HCT116 (cell line): ENCODE measurements at regions not wholly inside any gene's neighbourhood (a gene's known extent, or its start where the extent isn't known, plus 50 kb on each side); places are given as distances from the start of the nearest gene placed in this dataset.

Experiments used
- ATAC-seq: fragments of 200-7000 bp; cut with Tn5 transposase; 2 replicates; pipeline ENCODE4 v1.9.1; 2020; ENCODE audit warnings: mild to moderate bottlenecking, moderate library complexity
- BruUV-seq: library from RNA; stranded (reverse); fragments of 400-500 nt; replicated peaks from 2 replicates; lab custom pipeline; 2021; lab: Mats Ljungman, UMichigan
- CTCF ChIA-PET: fragments of 300-600 bp; sonication (Branson Sonifier 250); formaldehyde crosslinking; loops from one replicate; lab custom pipeline; 2021; ENCODE audit warnings: antibody characterized with exemption; lab: Charles Lee
- POLR2A ChIA-PET: fragments of 300-600, 350-600 bp; sonication (Branson Sonifier 250); formaldehyde crosslinking; loops from one replicate; lab custom pipeline; 2021; ENCODE audit warnings: antibody characterized with exemption; lab: Charles Lee
- RAD21 ChIA-PET, 2 experiments: fragments of 300-600 bp; sonication (Branson Sonifier 250); formaldehyde crosslinking; loops; one replicate each; lab custom pipeline; 2023; ENCODE audit warnings: low total read pairs in 2 of 2; ENCODE audit not compliant: uncharacterized antibody in 2 of 2, unreplicated experiment in 2 of 2, low non-redundant PET in 1 of 2; lab: Charles Lee
- DNase-seq: peaks from one replicate; pipeline ENCODE4 v3.0.0-alpha.2; 2010; ENCODE audit warnings: low read depth, low spot score
- H2AFZ ChIP-seq: fragments of 200-600 bp; shearing (Covaris generic), sonication (generic); 2 replicates; pipeline ENCODE4 v1.6.1; 2017; ENCODE audit warnings: low read depth, mixed run types, mixed read lengths, antibody characterized with exemption, low read length; ENCODE audit not compliant: poor library complexity, severe bottlenecking
- H3K27ac ChIP-seq: 2 replicates; pipeline ENCODE4 v1.5.1; 2012; ENCODE audit warnings: low read depth, low read length
- H3K27me3 ChIP-seq: fragments of 200-600 bp; sonication (generic); 2 replicates; pipeline ENCODE4 v1.6.1; 2016; ENCODE audit warnings: mixed run types, low read length, mixed read lengths; ENCODE audit not compliant: insufficient read depth
- H3K36me3 ChIP-seq, 2 experiments: fragments of 200-500 bp in 1 of 2; fragments of 200-600 bp in 1 of 2; sonication (Bioruptor generic) in 1 of 2; sonication (generic) in 1 of 2; 2 replicates each; pipeline versions ENCODE4 v1.5.1 to v1.6.1; 2014 to 2016; ENCODE audit warnings: low read length in 2 of 2, inconsistent platforms in 1 of 2, mixed read lengths in 1 of 2, mixed run types in 1 of 2; ENCODE audit not compliant: insufficient read depth in 2 of 2, control insufficient read depth in 1 of 2
- H3K4me1 ChIP-seq, 2 experiments: fragments of 200-600 bp in 1 of 2; sonication (generic) in 1 of 2; 2 replicates each; pipeline versions ENCODE4 v1.5.1 to v1.6.1; 2012 to 2017; ENCODE audit warnings: low read length in 2 of 2, inconsistent platforms in 1 of 2, mild to moderate bottlenecking in 1 of 2, mixed read lengths in 1 of 2, mixed run types in 1 of 2, moderate library complexity in 1 of 2; ENCODE audit not compliant: insufficient read depth in 2 of 2, control insufficient read depth in 1 of 2
- H3K4me2 ChIP-seq: fragments of 200-600 bp; sonication (generic); 2 replicates; pipeline ENCODE4 v1.6.1; 2017; ENCODE audit warnings: mixed run types, low read length, mixed read lengths
- H3K4me3 ChIP-seq, 2 experiments: fragments of 200-600 bp in 1 of 2; sonication (generic) in 1 of 2; replicated peaks in 1 of 2; 2 replicates each; pipeline ENCODE4 v1.5.1; 2011 to 2016; ENCODE audit warnings: low read length in 2 of 2, control low read depth in 1 of 2, low read depth in 1 of 2, mild to moderate bottlenecking in 1 of 2, mixed read lengths in 1 of 2, mixed run types in 1 of 2
- H3K79me2 ChIP-seq: fragments of 200-600 bp; sonication (generic); 2 replicates; pipeline ENCODE4 v1.6.1; 2017; ENCODE audit warnings: mild to moderate bottlenecking, mixed run types, low read length, moderate library complexity, mixed read lengths; ENCODE audit not compliant: insufficient read depth
- H3K9ac ChIP-seq: fragments of 200-600 bp; sonication (generic); 2 replicates; pipeline ENCODE4 v1.6.1; 2016; ENCODE audit warnings: low read length, mixed read lengths
- H3K9me2 ChIP-seq: fragments of 200-600 bp; sonication (generic), shearing (Covaris generic); 2 replicates; pipeline ENCODE4 v1.6.1; 2017; ENCODE audit warnings: mixed run types, mild to moderate bottlenecking, moderate library complexity; ENCODE audit not compliant: insufficient read depth
- H3K9me3 ChIP-seq, 2 experiments: fragments of 200-500 bp in 1 of 2; fragments of 200-600 bp in 1 of 2; sonication (Bioruptor generic) in 1 of 2; sonication (generic) in 1 of 2; 2 replicates each; pipeline ENCODE4 v1.6.1; 2014 to 2017; ENCODE audit warnings: low read length in 2 of 2, mixed read lengths in 2 of 2, inconsistent platforms in 1 of 2, low read depth in 1 of 2, mild to moderate bottlenecking in 1 of 2, mixed run types in 1 of 2, moderate library complexity in 1 of 2; ENCODE audit not compliant: control insufficient read depth in 1 of 2, insufficient read depth in 1 of 2
- H4K20me1 ChIP-seq: fragments of 200-600 bp; sonication (generic), shearing (Covaris generic); 2 replicates; pipeline ENCODE4 v1.6.1; 2017; ENCODE audit warnings: mixed run types, mild to moderate bottlenecking, moderate library complexity; ENCODE audit not compliant: insufficient read depth
- CBX3 ChIP-seq: IDR thresholded peaks from 2 replicates; pipeline ENCODE4 v1.6.1; 2012; ENCODE audit warnings: low read depth
- CEBPB ChIP-seq: IDR thresholded peaks from 2 replicates; pipeline ENCODE4 v1.6.1; 2012; ENCODE audit warnings: low read depth
- CTCF ChIP-seq, 3 experiments: fragments of 200-600 bp in 1 of 3; sonication (generic) in 1 of 3; IDR thresholded peaks in 2 of 3; conservative IDR thresholded peaks in 1 of 3; 2 replicates each; pipeline ENCODE4 v1.5.1; 2012 to 2017; ENCODE audit warnings: low read depth in 2 of 3, low read length in 2 of 3, antibody characterized with exemption in 1 of 3, borderline replicate concordance in 1 of 3, control low read depth in 1 of 3, mild to moderate bottlenecking in 1 of 3, mixed read lengths in 1 of 3, mixed run types in 1 of 3, moderate library complexity in 1 of 3; ENCODE audit not compliant: insufficient read depth in 1 of 3
- ELF1 ChIP-seq: IDR thresholded peaks from 2 replicates; pipeline ENCODE4 v1.6.1; 2012; ENCODE audit warnings: low read depth, borderline replicate concordance
- EZH2 ChIP-seq: fragments of 200-600 bp; sonication (generic); IDR thresholded peaks from 2 replicates; pipeline ENCODE4 v1.6.1; 2017; ENCODE audit warnings: antibody characterized with exemption, mixed run types
- EZH2phosphoT487 ChIP-seq: fragments of 200-600 bp; IDR thresholded peaks from 2 replicates; pipeline ENCODE4 v1.6.1; 2018; ENCODE audit warnings: antibody characterized with exemption, borderline replicate concordance
- FOSL1 ChIP-seq: IDR thresholded peaks from 2 replicates; pipeline ENCODE4 v1.6.1; 2012; ENCODE audit warnings: low read depth
- JUND ChIP-seq: IDR thresholded peaks from 2 replicates; pipeline ENCODE4 v1.6.1; 2012
- MAX ChIP-seq: IDR thresholded peaks from 2 replicates; pipeline ENCODE4 v1.6.1; 2012
- POLR2A ChIP-seq: IDR thresholded peaks from 2 replicates; pipeline ENCODE4 v1.7.0; 2011; ENCODE audit warnings: borderline replicate concordance; ENCODE audit not compliant: insufficient read depth, insufficient read length; ENCODE audit errors: extremely low read depth
- RAD21 ChIP-seq: IDR thresholded peaks from 2 replicates; pipeline ENCODE4 v1.6.1; 2012; ENCODE audit warnings: low read depth, mild to moderate bottlenecking
- REST ChIP-seq: IDR thresholded peaks from 2 replicates; pipeline ENCODE4 v1.6.1; 2012; ENCODE audit warnings: low read depth
- SIN3A ChIP-seq: IDR thresholded peaks from 2 replicates; pipeline ENCODE4 v1.6.1; 2012; ENCODE audit warnings: low read depth
- SP1 ChIP-seq: IDR thresholded peaks from 2 replicates; pipeline ENCODE4 v1.6.1; 2012; ENCODE audit warnings: low read depth
- TCF7L2 ChIP-seq: IDR thresholded peaks from 2 replicates; pipeline ENCODE4 v1.7.0; 2011; ENCODE audit warnings: borderline replicate concordance, inconsistent platforms; ENCODE audit not compliant: insufficient read depth, insufficient read length; ENCODE audit errors: extremely low read depth
- YY1 ChIP-seq: IDR thresholded peaks from 2 replicates; pipeline ENCODE4 v1.6.1; 2011; ENCODE audit warnings: low read length, low read depth, moderate library complexity, mild to moderate bottlenecking; ENCODE audit not compliant: insufficient replicate concordance; ENCODE audit errors: extremely low read depth
- ZBTB33 ChIP-seq: IDR thresholded peaks from 2 replicates; pipeline ENCODE4 v1.6.1; 2011; ENCODE audit warnings: mild to moderate bottlenecking, low read length, moderate library complexity; ENCODE audit not compliant: insufficient replicate concordance; ENCODE audit errors: extremely low read depth
- ZFX ChIP-seq: fragments of 450-650 bp; IDR thresholded peaks from 2 replicates; pipeline ENCODE4 v1.6.1; 2017
- ZNF274 ChIP-seq: fragments of 200-500 bp; sonication (Bioruptor generic); IDR thresholded peaks from 2 replicates; pipeline ENCODE4 v1.6.1; 2014; ENCODE audit warnings: mild to moderate bottlenecking, low read depth, low read length, inconsistent platforms
- intact Hi-C: fragments of 100-400 bp; cut with micrococcal nuclease; formaldehyde crosslinking; loops from 2 replicates; pipeline ENCODE4 v1.10.0; 2022

- DNase-seq, result no peak
- RAD21 ChIA-PET, result no interaction called here
- Histone ChIP-seq H3K27me3 (peaks cover 5% of the 10 kb centered on the region; the same call in 1 of the 2 replicates), H4K20me1 (no peaks in the 10 kb centered on the region), H3K9me3 (no peaks in the 10 kb centered on the region), H3K4me3 (no peak overlapping the region)
- ATAC-seq, result no peak
- POLR2A ChIA-PET, result no interaction called here
- TF ChIP-seq RAD21, result no peak
- TF ChIP-seq TCF7L2, result no peak
- no peak for TF ChIP-seq POLR2A
- no peak for TF ChIP-seq SP1
- no peak for TF ChIP-seq JUND
- TF ChIP-seq CTCF (IDR thresholded peaks at IDR 0.05 in 2 of 3, conservative IDR thresholded peaks at IDR 0.05 in 1 of 3; ENCODE audit: borderline replicate concordance in 1 of 3, insufficient read depth in 1 of 3, low read depth in 2 of 3, low read length in 2 of 3), result no peak
- no peak for TF ChIP-seq ZNF274
- TF ChIP-seq YY1, result no peak
- TF ChIP-seq REST, result no peak
- TF ChIP-seq EZH2, result no peak
- no peak for TF ChIP-seq ZFX
- no peak for TF ChIP-seq FOSL1
- TF ChIP-seq ELF1, result no peak
- no peak for TF ChIP-seq CEBPB
- TF ChIP-seq SIN3A, result no peak
- TF ChIP-seq ZBTB33, result no peak
- no peak for TF ChIP-seq CBX3
- no peak for TF ChIP-seq EZH2phosphoT487
- no peak for TF ChIP-seq MAX
- TF ChIP-seq, all 23 proteins: peak for 0
- Histone ChIP-seq H3K9ac (no peak overlapping the region), H3K9me2 (no peaks in the 10 kb centered on the region), H3K27ac (no peak overlapping the region), H3K79me2 (no peaks in the 10 kb centered on the region), H3K4me1 (no peaks in the 10 kb centered on the region), H3K4me2 (no peak overlapping the region), H2AFZ (no peak overlapping the region), H3K36me3 (no peaks in the 10 kb centered on the region)
- CTCF ChIA-PET, result no interaction called here
- BruUV-seq, result no TSS peak
- intact Hi-C loops, result no loop called here
Measured at GRCh38 chr3:180179562-180179961, 142.8 kb upstream of the PEX5L start.
